ENCODE measurements at regions not wholly inside any gene's neighbourhood (a gene's known extent, or its start where the extent isn't known, plus 50 kb on each side); places are given as distances from the start of the nearest gene placed in this dataset.

GRCh38 chr16:48918520-48919258 lies 308.7 kb upstream of the N4BP1 start:
- TF ChIP-seq POLR2A (IDR thresholded peaks at IDR 0.05): no peak
- TF ChIP-seq, protein P1, sequence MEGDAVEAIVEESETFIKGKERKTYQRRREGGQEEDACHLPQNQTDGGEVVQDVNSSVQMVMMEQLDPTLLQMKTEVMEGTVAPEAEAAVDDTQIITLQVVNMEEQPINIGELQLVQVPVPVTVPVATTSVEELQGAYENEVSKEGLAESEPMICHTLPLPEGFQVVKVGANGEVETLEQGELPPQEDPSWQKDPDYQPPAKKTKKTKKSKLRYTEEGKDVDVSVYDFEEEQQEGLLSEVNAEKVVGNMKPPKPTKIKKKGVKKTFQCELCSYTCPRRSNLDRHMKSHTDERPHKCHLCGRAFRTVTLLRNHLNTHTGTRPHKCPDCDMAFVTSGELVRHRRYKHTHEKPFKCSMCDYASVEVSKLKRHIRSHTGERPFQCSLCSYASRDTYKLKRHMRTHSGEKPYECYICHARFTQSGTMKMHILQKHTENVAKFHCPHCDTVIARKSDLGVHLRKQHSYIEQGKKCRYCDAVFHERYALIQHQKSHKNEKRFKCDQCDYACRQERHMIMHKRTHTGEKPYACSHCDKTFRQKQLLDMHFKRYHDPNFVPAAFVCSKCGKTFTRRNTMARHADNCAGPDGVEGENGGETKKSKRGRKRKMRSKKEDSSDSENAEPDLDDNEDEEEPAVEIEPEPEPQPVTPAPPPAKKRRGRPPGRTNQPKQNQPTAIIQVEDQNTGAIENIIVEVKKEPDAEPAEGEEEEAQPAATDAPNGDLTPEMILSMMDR (IDR thresholded peaks at IDR 0.05): no peak

Data from esophagus squamous epithelium (tissue), 4 donors.